Vagina (tissue), 2 donors: ENCODE measurements at regions not wholly inside any gene's neighbourhood (a gene's known extent, or its start where the extent isn't known, plus 50 kb on each side); places are given as distances from the start of the nearest gene placed in this dataset.

Experiments used
- CTCF ChIP-seq, 3 experiments: fragments of 450-650 bp in 2 of 3; fragments of 200-600 bp in 1 of 3; sonication (generic) in 1 of 3; IDR thresholded peaks; one replicate each; pipeline ENCODE4 v1.5.1; 2017 to 2019; ENCODE audit warnings: antibody characterized with exemption in 3 of 3, mild to moderate bottlenecking in 2 of 3, moderate library complexity in 2 of 3
- POLR2A ChIP-seq, 2 donors: fragments of 450-650 bp; IDR thresholded peaks; one replicate each; pipeline ENCODE4 v1.6.1; 2017; ENCODE audit warnings: antibody characterized with exemption in 2 of 2, mild to moderate bottlenecking in 2 of 2, moderate library complexity in 2 of 2
- POLR2AphosphoS5 ChIP-seq, 2 donors: sonication (generic); formaldehyde crosslinking; IDR thresholded peaks; one replicate each; pipeline ENCODE4 v1.9.0; 2017; ENCODE audit warnings: antibody characterized with exemption in 2 of 2, mild to moderate bottlenecking in 2 of 2, low read depth in 1 of 2; ENCODE audit not compliant: insufficient read depth in 1 of 2

DNA sequence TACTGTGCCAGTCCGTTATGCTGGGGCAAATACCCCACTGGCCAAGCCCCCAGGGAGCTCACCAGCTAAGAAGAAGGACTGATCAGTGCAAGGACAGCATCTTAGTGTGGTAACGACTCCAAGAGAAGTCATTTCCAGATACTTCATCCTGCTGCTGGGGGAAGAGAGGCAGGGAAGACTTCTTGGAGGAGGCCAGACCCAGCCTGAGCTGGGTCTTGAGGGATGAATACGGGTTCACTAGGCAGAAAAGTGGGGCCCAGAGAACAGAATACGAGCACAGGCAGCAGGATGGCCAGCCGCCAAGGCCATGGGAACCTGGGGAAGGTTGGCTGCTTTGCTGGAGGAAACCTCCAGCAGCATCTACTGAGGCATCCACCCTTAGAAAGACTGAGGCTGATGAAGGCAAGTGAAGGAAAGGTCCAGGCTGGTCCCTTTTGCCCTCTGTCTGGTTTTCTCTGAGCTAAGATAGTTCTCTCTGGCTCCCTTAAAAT lies 84.1 kb downstream of the GLI2 start:
- TF ChIP-seq POLR2A (IDR thresholded peaks at IDR 0.05), result no peak
- TF ChIP-seq POLR2AphosphoS5 (IDR thresholded peaks at IDR 0.05; ENCODE audit: insufficient read depth in 1 of 2, low read depth in 1 of 2), result no peak
- no peak for TF ChIP-seq CTCF (IDR thresholded peaks at IDR 0.05)
